ENCODE measurements at regions not wholly inside any gene's neighbourhood (a gene's known extent, or its start where the extent isn't known, plus 50 kb on each side); places are given as distances from the start of the nearest gene placed in this dataset.

GRCh38 chr4:183770906-183771305, 111.8 kb downstream of the TRAPPC11 start:
- no peak for DNase-seq

GRCh38 chr4:183772361-183772760, 113.3 kb downstream of the TRAPPC11 start:
- no peaks in the 10 kb centered on the region for H3K9me3 Mint-ChIP-seq
- no peak overlapping the region for H3K27ac Mint-ChIP-seq
- ATAC-seq = no peak
- H3K27ac ChIP-seq (ENCODE audit: low read length) = no peak overlapping the region
- 100% methylated on average over 1 of the region's 1 CpG for WGBS (ENCODE audit: insufficient coverage)
- H3K36me3 Mint-ChIP-seq = no peaks in the 10 kb centered on the region
- no peaks in the 10 kb centered on the region for H3K9me3 ChIP-seq (ENCODE audit: control insufficient read depth, insufficient read depth, low read length)
- peaks cover 0 to 7% of the 10 kb centered on the region in 2 donors for H3K27me3 Mint-ChIP-seq (ENCODE audit: low read depth in 2 of 2)
- no peaks in the 10 kb centered on the region for H3K4me1 ChIP-seq (ENCODE audit: control insufficient read depth, insufficient read depth, low read length)
- no peak for DNase-seq
- no peak overlapping the region for H3K4me3 ChIP-seq (ENCODE audit: low read length)
- no peak overlapping the region for H3K4me3 Mint-ChIP-seq
- no peaks in the 10 kb centered on the region for H3K36me3 ChIP-seq (ENCODE audit: control insufficient read depth, insufficient read depth, low read length)
- intact Hi-C loops (cut with micrococcal nuclease) = no loop called here
- TF ChIP-seq, protein P1, sequence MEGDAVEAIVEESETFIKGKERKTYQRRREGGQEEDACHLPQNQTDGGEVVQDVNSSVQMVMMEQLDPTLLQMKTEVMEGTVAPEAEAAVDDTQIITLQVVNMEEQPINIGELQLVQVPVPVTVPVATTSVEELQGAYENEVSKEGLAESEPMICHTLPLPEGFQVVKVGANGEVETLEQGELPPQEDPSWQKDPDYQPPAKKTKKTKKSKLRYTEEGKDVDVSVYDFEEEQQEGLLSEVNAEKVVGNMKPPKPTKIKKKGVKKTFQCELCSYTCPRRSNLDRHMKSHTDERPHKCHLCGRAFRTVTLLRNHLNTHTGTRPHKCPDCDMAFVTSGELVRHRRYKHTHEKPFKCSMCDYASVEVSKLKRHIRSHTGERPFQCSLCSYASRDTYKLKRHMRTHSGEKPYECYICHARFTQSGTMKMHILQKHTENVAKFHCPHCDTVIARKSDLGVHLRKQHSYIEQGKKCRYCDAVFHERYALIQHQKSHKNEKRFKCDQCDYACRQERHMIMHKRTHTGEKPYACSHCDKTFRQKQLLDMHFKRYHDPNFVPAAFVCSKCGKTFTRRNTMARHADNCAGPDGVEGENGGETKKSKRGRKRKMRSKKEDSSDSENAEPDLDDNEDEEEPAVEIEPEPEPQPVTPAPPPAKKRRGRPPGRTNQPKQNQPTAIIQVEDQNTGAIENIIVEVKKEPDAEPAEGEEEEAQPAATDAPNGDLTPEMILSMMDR (IDR thresholded peaks at IDR 0.05) = no peak
- no peaks in the 10 kb centered on the region for H3K27me3 ChIP-seq (ENCODE audit: control insufficient read depth, insufficient read depth, low read length)
- no peaks in the 10 kb centered on the region for H3K4me1 Mint-ChIP-seq

More at GRCh38 chr4:183770906-183771305, 111.8 kb downstream of the TRAPPC11 start:
- TF ChIP-seq, protein P1 (IDR thresholded peaks at IDR 0.05) = no peak
- intact Hi-C loops (cut with micrococcal nuclease) = no loop called here
- H3K36me3 ChIP-seq (ENCODE audit: control insufficient read depth, insufficient read depth, low read length) = no peaks in the 10 kb centered on the region
- H3K27ac Mint-ChIP-seq = no peak overlapping the region
- no peaks in the 10 kb centered on the region for H3K36me3 Mint-ChIP-seq
- H3K27me3 Mint-ChIP-seq (ENCODE audit: low read depth in 2 of 2) = peaks cover 0 to 7% of the 10 kb centered on the region in 2 donors
- no peak overlapping the region for H3K4me3 ChIP-seq (ENCODE audit: low read length)
- no peaks in the 10 kb centered on the region for H3K27me3 ChIP-seq (ENCODE audit: control insufficient read depth, insufficient read depth, low read length)
- no peak overlapping the region for H3K4me3 Mint-ChIP-seq
- no peaks in the 10 kb centered on the region for H3K4me1 Mint-ChIP-seq
- no peaks in the 10 kb centered on the region for H3K9me3 ChIP-seq (ENCODE audit: control insufficient read depth, insufficient read depth, low read length)
- H3K9me3 Mint-ChIP-seq = no peaks in the 10 kb centered on the region
- WGBS (ENCODE audit: insufficient coverage) = 75% methylated on average over 7 of the region's 7 CpGs
- ATAC-seq = no peak
- H3K27ac ChIP-seq (ENCODE audit: low read length) = no peak overlapping the region
- no peaks in the 10 kb centered on the region for H3K4me1 ChIP-seq (ENCODE audit: control insufficient read depth, insufficient read depth, low read length)

DNA sequence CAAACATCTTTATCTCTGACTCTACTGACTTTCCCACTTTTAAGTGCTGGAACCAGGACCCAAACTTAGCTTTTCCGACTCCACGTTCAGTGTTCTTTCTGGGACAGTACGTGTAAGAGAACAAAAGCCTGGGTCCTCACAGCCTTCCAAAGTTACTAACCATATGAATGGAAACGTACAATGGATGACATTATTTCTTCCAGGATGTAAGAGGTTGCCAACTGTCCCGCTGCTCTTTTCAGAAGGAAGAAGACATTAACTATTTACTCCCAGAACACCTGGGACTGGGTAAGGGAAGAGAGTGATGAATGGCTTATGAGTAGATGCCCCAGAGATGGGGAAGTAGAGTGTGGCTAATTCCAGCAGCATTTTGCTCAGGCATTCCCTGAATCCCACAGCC, 114.7 kb downstream of the TRAPPC11 start:
- Histone ChIP-seq H3K27me3 (ENCODE audit: control insufficient read depth, insufficient read depth, low read length) (no peaks in the 10 kb centered on the region), H3K27ac (ENCODE audit: low read length) (no peak overlapping the region), H3K36me3 (ENCODE audit: control insufficient read depth, insufficient read depth, low read length) (no peaks in the 10 kb centered on the region), H3K4me1 (ENCODE audit: control insufficient read depth, insufficient read depth, low read length) (no peaks in the 10 kb centered on the region), H3K9me3 (ENCODE audit: control insufficient read depth, insufficient read depth, low read length) (no peaks in the 10 kb centered on the region), H3K4me3 (ENCODE audit: low read length) (no peak overlapping the region)
- H3K9me3 Mint-ChIP-seq = no peaks in the 10 kb centered on the region
- no peak overlapping the region for H3K4me3 Mint-ChIP-seq
- DNase-seq (no peak), ATAC-seq (no peak)
- intact Hi-C loops (cut with micrococcal nuclease) = no loop called here
- H3K4me1 Mint-ChIP-seq = no peaks in the 10 kb centered on the region
- no peaks in the 10 kb centered on the region for H3K36me3 Mint-ChIP-seq
- TF ChIP-seq, protein P1 (IDR thresholded peaks at IDR 0.05) = no peak
- H3K27ac Mint-ChIP-seq = no peak overlapping the region
- H3K27me3 Mint-ChIP-seq (ENCODE audit: low read depth in 2 of 2) = peaks cover 0 to 7% of the 10 kb centered on the region in 2 donors
- 93% methylated on average over 3 of the region's 5 CpGs for WGBS (ENCODE audit: insufficient coverage)

GRCh38 chr4:183783306-183783705, 121.8 kb upstream of the STOX2 start:
- DNase-seq = no peak
- H3K4me1 Mint-ChIP-seq = no peaks in the 10 kb centered on the region
- H3K4me3 ChIP-seq (ENCODE audit: low read length) = no peak overlapping the region
- H3K9me3 Mint-ChIP-seq = no peaks in the 10 kb centered on the region
- ATAC-seq = no peak
- no peaks in the 10 kb centered on the region for H3K36me3 Mint-ChIP-seq
- intact Hi-C loops (cut with micrococcal nuclease) = no loop called here
- H3K36me3 ChIP-seq (ENCODE audit: control insufficient read depth, insufficient read depth, low read length) = no peaks in the 10 kb centered on the region
- H3K27me3 Mint-ChIP-seq (ENCODE audit: low read depth in 2 of 2) = peaks cover 16 to 20% of the 10 kb centered on the region in 2 donors
- no peak overlapping the region for H3K27ac ChIP-seq (ENCODE audit: low read length)
- H3K27ac Mint-ChIP-seq = no peak overlapping the region
- H3K9me3 ChIP-seq (ENCODE audit: control insufficient read depth, insufficient read depth, low read length) = no peaks in the 10 kb centered on the region
- H3K4me3 Mint-ChIP-seq = no peak overlapping the region
- no peaks in the 10 kb centered on the region for H3K4me1 ChIP-seq (ENCODE audit: control insufficient read depth, insufficient read depth, low read length)
- WGBS (ENCODE audit: insufficient coverage) = 93% methylated on average over 4 of the region's 4 CpGs
- TF ChIP-seq, protein P1 (IDR thresholded peaks at IDR 0.05) = no peak
- no peaks in the 10 kb centered on the region for H3K27me3 ChIP-seq (ENCODE audit: control insufficient read depth, insufficient read depth, low read length)

Measured in natural killer cell (primary cell).